ENCODE measurements at regions not wholly inside any gene's neighbourhood (a gene's known extent, or its start where the extent isn't known, plus 50 kb on each side); places are given as distances from the start of the nearest gene placed in this dataset.

DNA sequence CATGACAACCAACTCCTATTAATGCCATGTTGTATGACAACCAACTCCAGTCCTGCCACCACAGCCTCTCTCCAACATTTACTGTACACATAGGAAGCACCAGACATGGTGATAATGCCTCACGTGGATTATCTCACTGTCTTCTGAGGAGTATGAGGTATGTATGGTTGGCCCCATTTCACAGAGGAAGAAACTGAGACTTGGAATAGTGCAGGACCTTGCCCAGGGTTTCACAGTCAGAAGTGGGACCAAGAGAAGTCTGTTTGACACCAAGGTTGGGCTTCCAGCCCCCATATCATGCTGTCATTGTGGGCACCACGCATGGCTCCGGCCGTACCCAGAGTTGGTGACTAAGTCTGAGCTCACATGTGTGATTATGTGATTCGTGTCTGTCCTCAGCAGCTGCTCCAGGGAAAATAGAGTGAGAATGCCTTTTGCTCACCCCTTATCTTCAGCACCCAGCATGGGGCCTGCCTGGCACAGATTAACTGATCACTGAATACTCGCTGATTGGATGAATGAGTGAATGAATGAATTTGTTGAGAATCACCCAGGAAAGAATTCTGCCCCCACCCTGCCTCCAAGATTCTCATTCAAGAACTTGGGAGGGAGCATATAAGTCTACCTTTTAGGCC lies 204.1 kb upstream of the NLRP1 start:
- peak overlapping the region; percentile 72 for H3K14ac ChIP-seq (replicated peaks; ENCODE audit: low read depth, low read length)
- H4K91ac ChIP-seq (ENCODE audit: insufficient read depth, low read depth, low read length): no peak overlapping the region
- peak overlapping the region; percentile 78; the same call in 1 of the 2 replicates for H2BK20ac ChIP-seq (ENCODE audit: low read depth, low read length)
- no peaks in the 10 kb centered on the region for H3K27me3 ChIP-seq (ENCODE audit: control insufficient read depth, insufficient read depth, low read length)
- in situ Hi-C loops (cut with MboI; ENCODE audit: low sequenced_read_pairs): no loop called here
- no peak overlapping the region for H3K4me2 ChIP-seq (ENCODE audit: low read depth, low read length)
- H3K23ac ChIP-seq (ENCODE audit: low read depth, low read length): no peak overlapping the region
- no peak overlapping the region for H2AFZ ChIP-seq (replicated peaks; ENCODE audit: low read length, poor library complexity)
- CTCF ChIA-PET: no interaction called here
- TF ChIP-seq, protein P1, sequence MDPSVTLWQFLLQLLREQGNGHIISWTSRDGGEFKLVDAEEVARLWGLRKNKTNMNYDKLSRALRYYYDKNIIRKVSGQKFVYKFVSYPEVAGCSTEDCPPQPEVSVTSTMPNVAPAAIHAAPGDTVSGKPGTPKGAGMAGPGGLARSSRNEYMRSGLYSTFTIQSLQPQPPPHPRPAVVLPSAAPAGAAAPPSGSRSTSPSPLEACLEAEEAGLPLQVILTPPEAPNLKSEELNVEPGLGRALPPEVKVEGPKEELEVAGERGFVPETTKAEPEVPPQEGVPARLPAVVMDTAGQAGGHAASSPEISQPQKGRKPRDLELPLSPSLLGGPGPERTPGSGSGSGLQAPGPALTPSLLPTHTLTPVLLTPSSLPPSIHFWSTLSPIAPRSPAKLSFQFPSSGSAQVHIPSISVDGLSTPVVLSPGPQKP (IDR thresholded peaks at IDR 0.05; ENCODE audit: borderline replicate concordance, low read depth, low read length): no peak
- TF ChIP-seq FOS (IDR thresholded peaks at IDR 0.05; ENCODE audit: low read depth, low read length): peak; percentile 57; the same call in 1 of the 2 replicates
- no peak for TF ChIP-seq USF2 (IDR thresholded peaks at IDR 0.05; ENCODE audit: low read depth, low read length)
- TF ChIP-seq CHD1 (IDR thresholded peaks at IDR 0.05; ENCODE audit: low read depth, low read length): no peak
- TF ChIP-seq RCOR1 (IDR thresholded peaks at IDR 0.05; ENCODE audit: insufficient replicate concordance, low read length): peak; percentile 65
- 0 out of 2 replicates have a peak, but pooled peaks have one; percentile 39 for TF ChIP-seq BHLHE40 (IDR thresholded peaks at IDR 0.05; ENCODE audit: low read depth, low read length)
- TF ChIP-seq MAZ (IDR thresholded peaks at IDR 0.05; ENCODE audit: borderline replicate concordance, low read depth, low read length): peak; percentile 38; the same call in 1 of the 2 replicates
- peak; percentile 75 for DNase-seq
- H4K5ac ChIP-seq (ENCODE audit: low read depth, low read length): no peak overlapping the region; the same call in 1 of the 2 replicates
- dilution Hi-C loops (cut with HindIII; ENCODE audit: low sequenced_read_pairs, unreplicated experiment): no loop called here
- H3K4ac ChIP-seq (ENCODE audit: low read depth, low read length): 0 out of 2 replicates have a peak overlapping the region, but pooled peaks have one; percentile 39
- intact Hi-C loops (cut with micrococcal nuclease): no loop called here
- no peaks in the 10 kb centered on the region for H3K36me3 ChIP-seq (ENCODE audit: control insufficient read depth, insufficient read depth, low read length)
- H3K27ac ChIP-seq (ENCODE audit: insufficient read depth, low read length): no peak overlapping the region
- WGBS, 2 experiments (ENCODE audit: extremely low coverage in 2 of 2, insufficient read length in 1 of 2): no CpG with 5 or more reads among the region's 6 CpGs
- H3K18ac ChIP-seq (ENCODE audit: low read depth, low read length): peak overlapping the region; percentile 41; the same call in 1 of the 2 replicates
- peaks cover 11% of the 10 kb centered on the region for H3K9me3 ChIP-seq (ENCODE audit: control insufficient read depth, insufficient read depth, low read length)
- H3K79me1 ChIP-seq (ENCODE audit: low read depth in 1 of 2, low read length in 2 of 2): no peaks in the 10 kb centered on the region
- H2BK15ac ChIP-seq (ENCODE audit: low read depth, low read length): peak overlapping the region; percentile 23; the same call in 1 of the 3 replicates
- BruUV-seq (replicated peaks): no TSS peak
- H3K4me3 ChIP-seq (ENCODE audit: insufficient read depth, low read depth, low read length): no peak overlapping the region
- H4K20me1 ChIP-seq (ENCODE audit: insufficient read depth, low read length): no peaks in the 10 kb centered on the region
- H2BK5ac ChIP-seq (ENCODE audit: low read depth, low read length, poor library complexity, severe bottlenecking): peak overlapping the region; percentile 25
- peaks cover 2% of the 10 kb centered on the region; the same call in 1 of the 2 replicates for H3K4me1 ChIP-seq (ENCODE audit: control insufficient read depth, insufficient read depth, low read length)
- no peak overlapping the region for H3K56ac ChIP-seq (ENCODE audit: extremely low read depth, insufficient read depth, low read length)
- H2AK5ac ChIP-seq (ENCODE audit: low read depth, low read length): no peak overlapping the region
- H4K8ac ChIP-seq (ENCODE audit: low read depth in 2 of 2, low read length in 2 of 2): 0 out of 4 replicates have a peak overlapping the region, but pooled peaks of 1 of the 2 experiments have one; percentile 19
- no peak for ATAC-seq (ENCODE audit: low read depth)
- POLR2A ChIA-PET (ENCODE audit: unreplicated experiment): no interaction called here
- no peak overlapping the region for H2AK9ac ChIP-seq (replicated peaks; ENCODE audit: low read depth, low read length, poor library complexity)
- H3K9me1 ChIP-seq (ENCODE audit: insufficient read depth, low read length): peaks cover 3% of the 10 kb centered on the region; the same call in 1 of the 2 replicates
- H3K9ac ChIP-seq (ENCODE audit: low read depth, low read length): no peak overlapping the region
- H2BK120ac ChIP-seq (ENCODE audit: low read depth, low read length): peak overlapping the region; percentile 57; the same call in 1 of the 2 replicates
